Ovary (tissue), 7 donors: ENCODE measurements at regions not wholly inside any gene's neighbourhood (a gene's known extent, or its start where the extent isn't known, plus 50 kb on each side); places are given as distances from the start of the nearest gene placed in this dataset.

ENCODE experiments used
- DNase-seq, 5 donors: peaks; one replicate each; pipeline ENCODE4 v3.0.0-alpha.2; 2019 to 2020
- H3K27ac ChIP-seq, 2 donors: fragments of 200-600 bp; one replicate each; pipeline versions ENCODE4 v1.5.1 to v1.8.0; 2019 to 2022
- H3K27me3 ChIP-seq: fragments of 200-600 bp; one replicate; pipeline ENCODE4 v1.8.0; 2022
- H3K36me3 ChIP-seq: fragments of 200-600 bp; sonication (generic); one replicate; pipeline ENCODE4 v1.5.1; 2019
- H3K4me1 ChIP-seq: one replicate; pipeline ENCODE4 v1.8.1; 2013; ENCODE audit warnings: mild to moderate bottlenecking, moderate library complexity; ENCODE audit not compliant: insufficient read depth
- H3K4me3 ChIP-seq: fragments of 200-600 bp; sonication (generic); one replicate; pipeline ENCODE4 v1.5.1; 2017
- H3K9me3 ChIP-seq, 2 donors: fragments of 200-600 bp in 1 of 2; sonication (generic) in 1 of 2; one replicate each; pipeline versions ENCODE4 v1.5.1 to v1.8.1; 2013 to 2019; ENCODE audit warnings: mild to moderate bottlenecking in 1 of 2, moderate library complexity in 1 of 2
- EP300 ChIP-seq: sonication (generic); formaldehyde crosslinking; IDR thresholded peaks from one replicate; pipeline ENCODE4 v1.6.1; 2017; ENCODE audit warnings: antibody characterized with exemption
- POLR2A ChIP-seq: fragments of 450-650 bp; IDR thresholded peaks from one replicate; pipeline ENCODE4 v1.6.1; 2017; ENCODE audit warnings: antibody characterized with exemption, mild to moderate bottlenecking, moderate library complexity
- WGBS, 3 donors: extraction: QIAGEN DNeasy Blood & Tissue Kit in 1 of 3; methylation state at CpG; one replicate each; pipeline versions ENCODE4 v1.1.5 to v1.1.7; 2013 to 2017; 5-methylcytosine and 5-hydroxymethylcytosine counted together
- intact Hi-C, 4 donors: fragments of 100-400 bp; cut with DNase I; formaldehyde crosslinking; loops; one replicate each; pipeline versions ENCODE4 v1.11.0 to v1.15.1; 2022 to 2023
- TF ChIP-seq, protein P1 (sequence below), 3 donors: fragments of 450-650 bp in 2 of 3; fragments of 200-600 bp in 1 of 3; IDR thresholded peaks; one replicate each; pipeline versions ENCODE4 v1.5.1 to v1.8.0; 2016 to 2022; ENCODE audit warnings: antibody characterized with exemption in 3 of 3, mild to moderate bottlenecking in 1 of 3
- donor health status: DM: no; HTN: no; CAD: no; lungs with moderate emphysema.
- donor health status: DM: no; HTN: no; CAD: no.
- donor health status: Bipolar disorder and iron deficiency.
- donor health status: DM: no; HTN: no; CAD: no.
- donor health status: DM: yes; HTN: yes; CAD: no.

DNA sequence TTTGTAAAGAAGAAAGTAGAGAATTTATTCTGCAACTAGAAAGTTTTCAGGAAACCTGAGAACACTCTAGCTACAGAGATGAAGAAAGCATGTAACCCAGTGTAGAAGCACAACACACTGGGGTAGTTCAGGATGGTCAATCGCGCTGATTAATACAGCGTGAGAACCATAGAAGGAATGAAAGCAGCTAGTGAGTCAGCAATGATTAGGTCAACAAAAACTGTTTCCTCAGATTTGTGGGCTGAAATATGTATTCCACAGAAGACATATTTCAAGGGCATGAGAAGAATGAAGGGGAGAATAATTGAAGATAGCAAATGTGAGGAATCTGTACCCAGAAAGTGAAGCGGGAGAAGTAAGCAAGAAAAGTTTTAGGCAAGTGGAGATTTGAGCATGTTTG lies 97.8 kb upstream of the ADGRL2 start:
- 23 to 37% (median 36%) methylated on average over 4 of the region's 4 CpGs for WGBS, 3 donors
- H3K27me3 ChIP-seq = no peaks in the 10 kb centered on the region
- no peak overlapping the region for H3K27ac ChIP-seq
- no peak overlapping the region for H3K4me3 ChIP-seq
- H3K4me1 ChIP-seq = no peaks in the 10 kb centered on the region
- H3K9me3 ChIP-seq = no peaks in the 10 kb centered on the region
- TF ChIP-seq EP300 (no peak), POLR2A (no peak)
- TF ChIP-seq, protein P1, sequence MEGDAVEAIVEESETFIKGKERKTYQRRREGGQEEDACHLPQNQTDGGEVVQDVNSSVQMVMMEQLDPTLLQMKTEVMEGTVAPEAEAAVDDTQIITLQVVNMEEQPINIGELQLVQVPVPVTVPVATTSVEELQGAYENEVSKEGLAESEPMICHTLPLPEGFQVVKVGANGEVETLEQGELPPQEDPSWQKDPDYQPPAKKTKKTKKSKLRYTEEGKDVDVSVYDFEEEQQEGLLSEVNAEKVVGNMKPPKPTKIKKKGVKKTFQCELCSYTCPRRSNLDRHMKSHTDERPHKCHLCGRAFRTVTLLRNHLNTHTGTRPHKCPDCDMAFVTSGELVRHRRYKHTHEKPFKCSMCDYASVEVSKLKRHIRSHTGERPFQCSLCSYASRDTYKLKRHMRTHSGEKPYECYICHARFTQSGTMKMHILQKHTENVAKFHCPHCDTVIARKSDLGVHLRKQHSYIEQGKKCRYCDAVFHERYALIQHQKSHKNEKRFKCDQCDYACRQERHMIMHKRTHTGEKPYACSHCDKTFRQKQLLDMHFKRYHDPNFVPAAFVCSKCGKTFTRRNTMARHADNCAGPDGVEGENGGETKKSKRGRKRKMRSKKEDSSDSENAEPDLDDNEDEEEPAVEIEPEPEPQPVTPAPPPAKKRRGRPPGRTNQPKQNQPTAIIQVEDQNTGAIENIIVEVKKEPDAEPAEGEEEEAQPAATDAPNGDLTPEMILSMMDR (IDR thresholded peaks at IDR 0.05) = no peak
- no peaks in the 10 kb centered on the region for H3K36me3 ChIP-seq
- no peak for DNase-seq
- intact Hi-C loops = no loop called here

DNA sequence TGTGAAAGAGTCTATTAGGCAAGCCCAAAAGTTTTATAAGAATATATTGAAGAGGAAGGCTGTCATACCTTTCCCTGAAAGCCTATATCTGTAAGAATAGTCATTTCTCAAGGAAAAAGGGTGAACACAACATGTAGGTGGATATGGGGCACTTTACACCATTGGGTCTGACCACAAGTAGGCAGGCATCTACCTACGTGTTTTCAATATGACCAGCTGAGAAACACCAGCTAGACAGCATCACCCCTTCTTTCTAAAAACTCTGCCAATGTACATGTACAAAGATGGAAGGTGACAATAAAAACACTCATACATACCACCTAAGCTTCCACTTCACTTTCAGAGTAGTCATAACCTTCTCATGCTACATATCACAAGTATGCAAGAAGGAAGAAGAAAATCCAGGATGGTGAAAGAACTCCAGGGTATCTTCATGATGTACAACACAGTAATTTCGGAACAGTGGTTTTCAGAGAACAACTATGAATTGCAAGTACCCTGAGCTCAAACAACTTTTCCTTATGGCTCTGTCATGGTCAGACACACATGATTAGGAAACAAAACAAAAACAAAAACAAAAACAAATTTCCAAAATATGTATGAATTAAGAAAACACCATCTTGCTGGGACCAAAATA lies 98.5 kb upstream of the ADGRL2 start:
- Histone ChIP-seq H3K36me3 (no peaks in the 10 kb centered on the region), H3K27ac (no peak overlapping the region), H3K9me3 (no peaks in the 10 kb centered on the region), H3K4me1 (no peaks in the 10 kb centered on the region), H3K27me3 (no peaks in the 10 kb centered on the region), H3K4me3 (no peak overlapping the region)
- TF ChIP-seq, protein P1 (IDR thresholded peaks at IDR 0.05) = no peak
- no peak for TF ChIP-seq POLR2A
- no peak for TF ChIP-seq EP300
- intact Hi-C loops = no loop called here
- no peak for DNase-seq
- WGBS, 3 donors = 93 to 96% (median 94%) methylated on average over 2 of the region's 2 CpGs

- no peak for DNase-seq
- Histone ChIP-seq H3K27me3 (no peaks in the 10 kb centered on the region), H3K36me3 (no peaks in the 10 kb centered on the region), H3K4me3 (no peak overlapping the region), H3K4me1 (no peaks in the 10 kb centered on the region), H3K27ac (no peak overlapping the region), H3K9me3 (no peaks in the 10 kb centered on the region)
- TF ChIP-seq, protein P1 (IDR thresholded peaks at IDR 0.05) = no peak
- TF ChIP-seq POLR2A = no peak
- no peak for TF ChIP-seq EP300
- WGBS, 3 donors = 80 to 83% (median 82%) methylated on average over 7 of the region's 7 CpGs
- intact Hi-C loops = no loop called here
These were observed 99.8 kb upstream of the ADGRL2 start for GRCh38 chr1:81700728-81701470.

DNA sequence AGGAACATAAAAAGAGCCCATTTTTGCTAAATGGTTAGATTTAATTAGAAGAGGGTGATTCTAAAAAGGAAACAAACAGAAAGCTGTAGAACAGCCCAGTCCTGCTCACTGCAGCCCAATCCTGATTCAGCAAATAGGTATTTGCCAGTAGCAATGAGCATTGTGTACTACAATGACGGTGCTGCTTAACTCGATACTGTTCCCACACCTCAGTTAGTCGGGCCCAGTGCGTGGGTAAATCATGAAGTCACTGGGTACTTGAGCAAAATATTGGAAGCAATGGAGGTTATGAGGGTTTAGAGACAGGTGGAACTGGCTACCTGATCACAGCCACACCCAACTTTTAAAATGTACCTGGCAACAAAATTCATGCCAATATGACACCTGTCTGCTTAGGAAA lies 101.5 kb upstream of the ADGRL2 start:
- 78 to 87% (median 79%) methylated on average over 4 of the region's 4 CpGs for WGBS, 3 donors
- Histone ChIP-seq H3K9me3 (no peaks in the 10 kb centered on the region), H3K4me3 (no peak overlapping the region), H3K27ac (no peak overlapping the region), H3K4me1 (no peaks in the 10 kb centered on the region), H3K36me3 (no peaks in the 10 kb centered on the region), H3K27me3 (no peaks in the 10 kb centered on the region)
- no peak for DNase-seq
- intact Hi-C loops = no loop called here
- TF ChIP-seq POLR2A (no peak), EP300 (no peak)
- TF ChIP-seq, protein P1 (IDR thresholded peaks at IDR 0.05) = no peak
